Embryonic facial prominence (tissue), 1 donor: ENCODE measurements at regions not wholly inside any gene's neighbourhood (a gene's known extent, or its start where the extent isn't known, plus 50 kb on each side); places are given as distances from the start of the nearest gene placed in this dataset.

ENCODE experiments used
- DNase-seq: peaks from one replicate; pipeline ENCODE4 v3.0.0-alpha.2; 2016; ENCODE audit errors: extremely low spot score

DNA sequence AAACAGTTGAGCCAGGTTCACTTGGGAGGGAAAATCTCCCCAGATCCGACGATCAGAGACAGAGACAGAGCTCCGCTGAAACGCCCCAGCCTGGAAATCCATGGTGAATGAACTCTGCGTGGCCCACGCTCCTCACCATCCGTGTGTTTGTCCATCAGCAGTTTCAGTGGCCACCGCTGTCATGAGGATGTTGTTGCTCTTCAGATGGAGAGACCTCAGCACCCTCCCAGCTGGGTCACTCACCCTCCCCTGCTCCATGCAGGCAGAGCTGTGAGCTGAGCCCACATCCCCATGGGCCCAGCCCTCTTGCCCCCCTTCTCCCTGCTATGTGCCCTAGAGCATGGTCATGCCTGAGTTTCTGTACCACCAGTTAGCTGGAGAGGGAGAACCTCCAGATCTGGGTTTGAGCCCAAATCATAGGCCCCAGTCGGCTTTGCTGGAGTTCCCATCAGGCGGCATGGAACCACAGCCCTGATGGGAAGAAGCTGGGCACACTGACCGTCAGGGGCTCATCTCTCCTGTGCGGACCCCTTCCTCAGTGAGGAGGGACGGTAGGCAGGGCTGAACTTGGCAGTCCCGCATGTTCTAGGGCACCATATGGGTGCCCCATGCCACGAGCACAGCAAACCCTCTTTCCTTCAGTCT lies 154.4 kb upstream of the COL5A1 start:
- DNase-seq: no peak

DNA sequence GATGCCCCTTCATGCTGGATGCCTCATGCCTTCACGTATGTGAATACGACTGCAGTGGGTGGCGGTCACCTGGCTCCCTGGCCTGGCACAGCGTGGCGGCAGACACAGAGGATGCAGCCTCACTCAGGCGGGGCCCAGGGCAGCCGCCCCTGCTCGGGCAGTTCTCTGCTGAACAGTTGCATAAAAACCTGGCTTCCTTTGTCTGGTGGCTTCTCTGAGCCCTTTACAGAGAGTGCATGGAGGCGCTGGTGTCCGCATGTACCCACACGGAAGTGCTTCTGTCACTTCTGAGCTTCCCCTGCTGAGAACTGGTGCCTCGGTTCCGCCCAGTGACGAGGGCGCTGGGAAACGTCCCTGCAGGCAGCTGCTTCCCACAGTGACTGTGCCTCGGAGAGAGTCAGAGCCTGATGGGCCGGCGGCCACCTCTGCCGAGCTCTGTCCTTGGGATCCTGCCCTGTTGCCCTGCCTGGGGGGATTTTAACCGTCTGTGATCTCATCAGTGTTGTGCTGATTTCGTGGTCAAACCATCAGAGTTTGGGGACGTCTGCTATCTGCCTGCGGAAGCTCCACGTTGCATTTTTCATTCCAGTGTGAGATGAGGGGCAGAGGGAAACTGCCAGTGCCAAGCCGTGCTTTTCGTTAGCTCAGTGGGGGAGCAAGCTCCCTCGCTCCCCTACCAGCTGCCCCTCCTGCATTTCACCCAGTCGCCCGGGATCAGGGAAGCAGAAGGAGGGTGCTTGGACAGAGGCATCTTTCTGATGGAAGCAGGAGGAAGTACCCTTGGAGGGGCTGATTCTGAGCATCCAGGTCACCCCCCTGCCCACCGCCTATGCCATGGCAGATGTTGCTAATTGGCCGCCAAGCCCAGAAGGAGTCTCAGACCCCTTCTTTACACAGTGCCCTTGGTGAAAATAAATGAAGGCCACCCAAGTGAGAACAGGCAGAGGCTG lies 153.0 kb upstream of the COL5A1 start:
- no peak for DNase-seq

DNA sequence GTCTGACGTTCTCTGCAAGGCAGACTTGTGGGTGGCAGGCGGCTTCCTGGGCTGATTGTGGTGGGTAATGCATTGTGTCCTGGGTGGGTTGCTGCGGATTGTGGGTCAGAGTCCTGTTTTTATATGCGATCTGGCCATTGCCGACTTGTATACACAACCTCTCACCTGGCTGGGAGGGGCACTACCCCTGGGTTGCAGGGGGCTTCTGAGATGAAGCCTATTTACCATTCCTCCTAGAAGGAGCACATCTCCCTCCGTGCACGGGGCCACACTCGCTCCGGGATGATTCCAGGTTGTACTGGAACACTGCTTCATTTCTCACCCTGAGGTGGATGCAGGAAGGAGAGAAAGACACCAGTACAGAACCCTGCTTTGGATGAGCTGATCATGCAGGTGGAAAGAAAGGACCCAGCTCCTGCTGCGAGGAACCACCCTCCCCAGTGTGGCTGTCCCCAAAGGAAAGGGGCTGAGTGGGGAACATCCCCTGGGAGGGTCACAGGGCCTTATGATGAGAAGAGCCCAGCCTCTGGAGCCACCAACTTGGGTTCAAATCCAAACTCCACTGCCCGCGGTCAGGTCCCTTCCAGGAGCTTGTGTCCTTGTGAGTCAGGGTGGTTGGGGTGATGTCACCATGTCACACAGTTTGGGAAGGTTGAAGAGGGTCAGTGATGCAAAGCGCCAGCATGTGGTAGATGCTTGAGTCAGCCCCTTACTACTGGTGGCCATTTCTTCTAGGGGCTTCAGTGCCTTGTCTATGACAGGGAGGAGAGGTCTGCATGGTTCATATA lies 151.8 kb upstream of the COL5A1 start:
- no peak for DNase-seq

DNA sequence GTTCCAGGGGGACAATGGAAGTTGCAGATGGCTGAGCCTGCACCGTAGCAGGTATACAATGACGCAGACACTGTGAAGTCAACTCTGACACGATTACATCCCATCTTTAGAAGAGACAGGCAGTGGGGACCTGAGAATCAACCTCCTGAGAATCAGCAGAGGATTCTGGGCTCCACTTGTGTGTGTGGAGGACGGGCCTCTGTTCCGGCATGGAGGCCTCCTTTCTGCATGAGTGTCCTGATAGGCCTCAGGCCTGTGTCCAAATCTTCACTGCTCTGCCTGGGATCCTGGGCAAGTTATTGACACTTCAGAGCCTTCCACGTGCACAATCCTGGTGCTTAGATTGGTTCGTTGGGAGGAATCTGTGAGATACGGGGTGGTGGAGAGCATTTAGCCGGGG lies 151.2 kb upstream of the COL5A1 start:
- DNase-seq: no peak

DNA sequence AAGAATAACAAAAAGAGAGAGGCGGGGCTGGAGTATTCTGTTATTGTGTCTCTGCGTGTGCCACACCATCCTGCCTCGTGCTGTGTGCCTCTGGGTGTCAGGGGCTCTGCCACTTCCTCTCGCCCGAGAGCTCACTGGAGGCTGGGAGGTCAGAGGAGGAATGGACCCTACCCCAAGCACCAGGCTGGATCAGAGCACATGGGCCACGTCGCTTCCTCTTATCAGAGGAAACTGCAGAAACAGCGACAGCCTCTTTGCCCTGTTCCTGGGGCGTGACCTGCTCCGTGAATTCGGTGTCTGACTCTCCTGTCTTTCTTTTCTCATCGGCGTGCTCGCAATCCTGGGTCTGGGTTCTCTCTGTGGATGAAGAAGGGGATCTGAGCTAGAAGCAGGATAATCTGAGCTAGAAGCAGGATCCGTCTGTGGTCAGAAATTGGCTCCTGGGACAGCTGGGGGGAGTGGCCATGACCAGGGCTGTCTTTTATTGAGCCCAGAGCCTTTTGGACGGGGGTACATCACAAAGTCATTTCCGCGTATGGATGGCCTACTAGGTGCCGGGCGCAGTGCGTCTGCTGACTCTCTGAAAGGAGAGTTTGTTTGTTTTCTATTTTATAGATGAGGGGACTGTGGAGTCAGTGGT lies 150.3 kb upstream of the COL5A1 start:
- no peak for DNase-seq

- DNase-seq: no peak
These were observed 149.7 kb upstream of the COL5A1 start for GRCh38 chr9:134491856-134492255.

DNA sequence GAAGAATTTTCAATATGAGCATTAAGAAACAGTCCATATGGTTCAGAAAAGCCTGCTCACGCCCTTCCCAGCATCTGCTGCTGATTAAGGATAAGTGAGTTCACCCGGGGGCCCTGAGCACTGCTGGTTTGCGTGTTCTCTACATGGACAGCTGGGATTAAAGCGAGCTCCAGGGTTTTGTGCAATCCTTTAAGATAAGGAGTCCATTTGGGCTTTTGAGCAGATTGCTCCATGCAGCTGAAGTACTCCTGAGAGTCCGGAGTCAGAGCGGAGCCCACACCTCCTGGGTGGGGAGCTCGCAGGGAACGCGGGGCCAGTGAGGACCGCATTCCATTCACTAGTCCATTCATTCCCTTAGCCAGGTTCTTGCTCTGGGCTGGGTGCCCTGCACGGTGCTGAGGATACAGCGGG lies 149.3 kb upstream of the COL5A1 start:
- peak; percentile 57 for DNase-seq

DNA sequence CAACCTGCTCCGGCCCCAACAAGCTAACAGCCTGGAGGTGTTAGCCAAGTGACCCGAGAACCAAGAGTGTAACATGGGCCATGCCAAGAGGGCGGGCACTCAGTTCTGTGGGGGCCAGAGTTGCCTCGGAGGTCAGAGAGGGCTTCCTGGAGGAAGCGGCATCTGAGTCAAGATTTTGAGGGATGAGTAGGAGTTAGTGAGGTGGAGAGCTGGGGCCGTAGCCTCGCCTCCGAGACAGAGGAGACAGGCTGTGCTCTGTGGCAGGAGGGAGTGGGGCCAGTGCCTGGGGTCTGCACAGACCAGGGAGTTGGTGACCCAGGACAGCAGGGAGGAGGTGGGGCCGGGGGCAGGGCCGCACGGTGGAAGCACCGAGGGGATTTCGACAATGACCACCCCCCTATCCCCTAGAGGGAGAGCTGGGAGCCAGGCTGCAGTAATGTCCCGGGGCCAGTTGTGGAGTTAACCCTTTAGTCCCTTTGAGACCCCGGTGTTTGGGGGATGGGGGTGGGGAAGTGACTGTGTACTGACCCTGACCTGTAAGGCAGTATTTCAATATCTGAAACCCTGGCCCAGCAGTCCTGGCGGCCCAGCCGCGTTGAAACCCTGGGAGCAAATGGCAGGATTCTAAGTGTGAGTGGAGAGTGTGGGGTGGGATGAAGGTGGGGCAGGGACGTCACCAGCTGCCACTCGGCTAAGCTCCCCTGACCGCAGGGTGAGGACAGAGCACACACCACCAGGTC lies 148.7 kb upstream of the COL5A1 start:
- no peak for DNase-seq

DNA sequence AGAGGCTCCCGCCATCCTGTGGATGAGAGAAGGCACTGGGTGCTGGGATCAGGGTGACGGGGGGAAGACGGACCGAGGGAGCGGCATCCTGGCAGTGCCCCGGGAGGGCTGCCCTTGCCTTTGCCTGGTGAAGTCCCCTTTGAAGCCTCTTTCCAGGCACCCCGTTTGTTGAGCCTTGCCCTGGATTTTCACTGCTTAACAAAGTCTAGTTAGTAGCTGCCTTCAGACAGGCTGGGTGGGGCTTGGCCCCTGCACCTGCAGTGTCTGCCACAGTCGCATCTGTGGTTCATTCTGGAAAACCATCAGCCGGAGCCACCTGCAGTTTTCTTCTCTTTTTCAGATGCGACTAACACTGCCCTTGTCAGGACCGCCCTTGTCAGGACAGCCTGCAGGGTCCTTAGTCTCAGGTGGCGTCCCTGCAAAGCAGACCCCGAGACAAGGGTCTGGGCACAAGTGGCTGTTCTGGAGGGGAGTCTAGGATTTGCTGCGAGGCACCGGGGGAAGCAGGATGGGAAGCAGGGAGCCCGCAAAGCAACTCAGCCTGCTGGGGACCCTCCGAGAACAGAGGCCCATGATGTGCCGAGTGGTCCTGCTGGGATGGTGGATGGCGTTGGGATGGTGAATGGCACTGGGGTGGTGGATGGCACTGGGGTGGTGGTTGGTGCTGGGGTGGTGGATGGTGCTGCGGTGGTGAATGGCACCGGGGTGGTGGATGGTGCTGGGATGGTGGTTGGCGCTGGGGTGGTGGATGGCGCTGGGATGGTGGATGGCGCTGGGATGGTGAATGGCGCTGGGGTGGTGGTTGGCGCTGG lies 147.9 kb upstream of the COL5A1 start:
- no peak for DNase-seq

DNA sequence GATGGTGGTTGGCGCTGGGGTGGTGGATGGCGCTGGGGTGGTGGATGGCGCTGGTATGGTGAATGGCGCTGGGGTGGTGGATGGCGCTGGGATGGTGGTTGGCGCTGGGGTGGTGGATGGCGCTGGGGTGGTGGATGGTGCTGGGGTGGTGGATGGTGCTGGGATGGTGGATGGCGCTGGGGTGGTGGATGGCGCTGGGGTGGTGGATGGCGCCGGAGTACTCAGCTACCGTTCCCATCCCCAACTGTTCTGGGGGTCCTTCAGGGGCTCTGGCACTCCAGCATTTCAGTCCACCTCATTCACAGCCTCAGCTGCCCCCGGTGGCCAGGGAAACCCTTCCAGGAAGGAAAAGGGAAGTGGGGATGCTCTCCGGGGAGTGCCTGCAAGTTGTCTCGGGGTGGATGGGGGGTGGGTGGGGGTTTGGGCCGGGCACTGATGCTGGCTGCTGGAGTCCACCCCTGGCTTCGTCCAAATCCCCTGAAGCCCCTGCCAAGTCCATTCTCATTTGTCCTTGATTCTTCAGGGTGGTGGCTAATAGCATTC lies 147.3 kb upstream of the COL5A1 start:
- no peak for DNase-seq

GRCh38 chr9:134494905-134495304 lies 146.7 kb upstream of the COL5A1 start:
- DNase-seq: no peak

GRCh38 chr9:134495881-134496412 lies 145.7 kb upstream of the COL5A1 start:
- DNase-seq: no peak

DNA sequence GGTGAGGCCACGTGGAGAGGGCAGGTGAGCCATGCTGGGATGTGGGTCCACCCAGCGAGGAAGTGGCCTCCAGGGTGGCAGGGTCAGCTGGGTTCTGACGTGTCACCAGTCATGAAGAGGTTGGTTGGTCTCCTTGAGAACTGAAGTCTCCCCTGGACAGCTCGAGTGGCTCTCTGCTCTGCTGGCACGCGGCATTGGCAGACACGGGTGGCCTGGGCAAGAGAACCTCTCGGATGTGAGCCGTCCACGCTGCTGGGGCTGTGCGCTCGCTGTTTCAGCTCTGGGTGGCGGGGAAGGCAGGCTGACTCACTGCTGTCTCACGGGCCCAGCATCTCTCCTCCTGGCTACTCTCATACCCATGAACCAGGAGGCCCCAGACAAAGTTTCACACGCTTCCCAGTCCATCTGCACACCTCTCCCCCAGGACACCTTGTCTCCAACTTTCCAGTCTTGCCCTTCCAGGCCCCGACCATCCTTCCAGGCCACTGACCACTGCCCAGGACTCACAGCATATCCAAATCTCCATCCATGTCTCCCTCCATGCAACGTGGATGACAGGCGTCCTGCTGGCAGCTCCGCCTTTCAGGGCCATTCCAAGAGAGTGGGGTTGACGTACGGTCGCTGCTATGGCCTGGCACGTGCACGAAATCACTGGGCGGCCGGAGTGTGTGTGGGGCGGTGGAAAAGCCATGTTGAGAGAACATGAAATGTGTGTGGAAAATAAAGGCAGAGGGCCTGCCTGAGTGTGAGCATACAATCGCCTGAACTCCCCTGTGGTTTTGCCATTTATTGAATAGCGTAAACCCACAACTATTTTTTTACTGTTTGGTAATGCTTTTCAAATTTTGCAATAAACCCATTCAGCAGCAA lies 145.0 kb upstream of the COL5A1 start:
- no peak for DNase-seq

DNA sequence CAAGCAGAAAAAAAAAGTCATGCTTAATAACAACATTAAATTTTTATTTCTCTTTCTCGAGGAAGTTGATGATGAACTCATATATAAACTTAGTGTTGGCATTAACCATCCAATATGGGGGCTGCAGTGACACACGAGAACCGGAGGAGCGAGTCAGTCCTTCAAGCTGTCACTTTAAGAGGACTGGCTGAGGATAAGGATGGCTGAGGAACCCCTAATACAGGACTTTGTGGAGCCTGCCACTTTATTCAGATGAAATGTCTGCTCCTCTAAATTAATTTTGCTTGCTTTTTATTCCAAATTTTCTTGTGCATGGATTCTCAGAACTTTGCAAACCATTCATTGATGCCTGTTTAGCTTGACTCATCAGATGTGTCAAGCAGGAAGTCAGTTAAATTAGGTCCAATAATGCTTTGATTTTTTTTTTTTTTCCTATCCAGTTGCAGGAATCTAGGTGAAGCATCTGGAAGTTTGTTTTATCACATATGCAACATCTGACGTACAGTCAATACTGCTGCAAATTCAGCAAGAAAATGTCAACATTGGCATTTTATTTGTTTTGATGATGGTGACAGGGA lies 144.2 kb upstream of the COL5A1 start:
- DNase-seq: no peak

GRCh38 chr9:134498814-134499166 lies 142.8 kb upstream of the COL5A1 start:
- DNase-seq: no peak

DNA sequence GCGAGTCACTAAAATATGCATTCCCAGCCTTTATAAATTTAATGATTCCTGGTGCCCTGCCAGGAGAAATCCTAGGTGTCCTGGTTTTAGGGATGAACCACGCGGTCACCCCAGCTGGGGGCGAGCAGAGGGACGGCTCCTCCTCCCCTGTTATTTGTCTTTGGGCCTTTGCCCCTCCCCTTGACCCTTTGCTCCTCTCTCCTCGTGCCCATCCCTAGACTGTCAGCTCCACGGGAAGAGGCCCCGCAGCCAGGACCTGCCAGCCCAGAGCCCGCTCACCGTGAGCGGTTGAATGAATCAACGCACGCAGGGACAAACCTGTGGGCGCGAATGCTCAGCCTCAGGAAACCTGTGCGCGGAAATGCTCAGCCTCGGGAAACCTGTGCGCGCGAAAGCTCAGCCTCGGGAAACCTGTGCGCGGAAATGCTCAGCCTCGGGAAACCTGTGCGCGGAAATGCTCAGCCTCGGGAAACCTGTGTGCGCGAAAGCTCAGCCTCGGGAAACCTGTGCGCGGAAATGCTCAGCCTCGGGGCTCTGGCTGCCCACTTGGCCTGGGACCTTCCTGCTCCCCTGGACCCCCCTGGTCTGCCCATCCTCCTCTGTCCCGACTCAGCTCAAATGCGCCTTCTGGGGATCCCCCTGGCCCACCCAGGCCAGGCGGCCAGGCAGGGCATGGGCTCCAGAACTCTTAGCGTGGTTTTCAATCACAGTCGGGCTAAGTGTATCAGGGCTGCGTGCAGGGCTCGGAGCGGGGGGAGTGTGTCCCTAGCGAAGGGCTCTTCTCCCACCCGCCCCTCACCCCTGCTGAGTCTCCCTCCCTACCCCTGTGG lies 140.5 kb upstream of the COL5A1 start:
- DNase-seq: no peak

- no peak for DNase-seq
These were observed 139.8 kb upstream of the COL5A1 start for GRCh38 chr9:134501761-134502265.
